NCI-H128 (cell line): ENCODE measurements at regions not wholly inside any gene's neighbourhood (a gene's known extent, or its start where the extent isn't known, plus 50 kb on each side); places are given as distances from the start of the nearest gene placed in this dataset.
"Not testable (repeated sequence)": the region's sequence is repeated elsewhere in the genome, so short reads cannot be mapped to it uniquely, and the experiment has no call there.

Experiments
- DNase-seq: peaks from one replicate; lab custom pipeline; 2025; ENCODE audit not compliant: unreplicated experiment; lab: John Stamatoyannopoulos, UW

DNA sequence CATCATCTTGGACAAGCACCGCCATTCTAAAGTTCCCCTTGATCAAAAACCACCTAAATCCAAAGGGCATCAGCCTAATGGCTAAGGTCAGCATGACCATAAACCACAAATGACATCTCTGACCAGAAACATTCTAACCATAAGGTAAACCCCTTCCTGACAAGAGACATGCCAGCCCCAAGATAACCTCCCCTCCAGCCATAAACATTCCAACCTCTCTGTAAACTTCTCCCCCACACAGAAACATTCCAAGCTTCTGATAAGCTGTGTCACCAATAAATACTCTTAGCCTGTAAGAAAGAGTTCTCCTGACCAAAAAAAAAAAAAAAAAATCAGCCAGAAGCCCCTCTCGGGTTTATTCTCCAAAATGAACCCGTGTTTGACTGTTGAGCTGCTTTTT, 268.2 kb downstream of the RNF152 start:
- DNase-seq, result not testable (repeated sequence)

DNA sequence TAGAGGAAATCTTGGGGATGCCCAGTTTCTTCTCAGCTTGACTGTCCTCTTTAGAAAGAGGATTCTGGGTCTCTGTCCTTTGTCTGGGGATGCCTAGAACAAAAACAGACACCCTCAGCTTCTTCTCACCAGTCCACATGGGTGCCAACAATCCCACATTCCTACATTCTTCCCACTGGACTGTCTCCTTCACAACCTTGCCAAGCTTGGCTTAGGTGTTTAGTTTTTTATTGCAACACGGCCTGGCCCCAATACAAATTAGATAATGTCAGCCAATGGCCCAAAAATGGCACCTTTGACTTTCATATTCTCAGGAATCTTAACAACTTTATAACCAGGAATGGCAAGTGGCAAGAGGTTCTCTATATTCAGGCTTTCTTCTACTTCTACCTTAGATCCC, 273.0 kb downstream of the RNF152 start:
- no peak for DNase-seq

DNA sequence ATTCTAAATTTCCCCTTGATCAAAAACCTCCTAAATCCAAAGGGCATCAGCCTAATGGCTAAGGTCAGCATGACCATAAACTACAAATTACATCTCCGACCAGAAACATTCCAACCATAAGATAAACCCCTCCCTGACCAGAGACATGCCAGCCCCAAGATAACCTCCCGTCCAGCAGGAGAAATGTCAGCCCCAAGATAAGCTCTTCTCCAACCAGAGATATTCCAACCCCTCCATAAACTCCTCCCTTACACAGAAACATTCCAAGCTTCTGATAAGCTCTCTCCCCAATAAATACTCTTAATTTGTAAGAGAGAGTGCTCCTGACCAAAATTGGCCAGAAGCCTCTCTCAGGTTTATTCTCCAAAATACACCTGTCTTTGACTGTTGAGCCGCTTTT, 274.0 kb downstream of the RNF152 start:
- DNase-seq, result no peak

DNA sequence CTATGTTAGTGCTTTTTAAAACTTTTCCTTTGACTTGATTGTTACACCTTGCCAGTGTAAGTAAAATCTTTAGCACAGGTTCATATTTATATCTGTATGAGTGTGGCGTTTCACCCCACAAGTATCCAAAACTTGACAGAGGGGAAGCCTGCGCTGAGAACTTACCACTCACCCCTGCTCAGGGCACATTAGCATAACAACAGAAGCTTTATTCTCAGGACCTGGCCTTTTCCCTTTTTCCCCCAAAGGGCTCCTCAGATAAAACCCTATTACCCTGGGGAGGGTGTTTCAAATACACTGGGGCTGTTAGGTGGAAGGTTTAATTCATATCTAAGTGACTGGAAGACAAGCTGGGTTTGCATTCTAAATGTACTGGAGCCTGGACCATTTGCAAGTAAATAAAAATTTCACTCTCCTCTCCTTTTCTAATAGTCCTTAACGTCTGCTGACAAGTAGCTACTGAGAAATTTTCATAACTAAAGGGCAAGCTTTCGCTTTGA, 276.6 kb downstream of the RNF152 start:
- no peak for DNase-seq

DNA sequence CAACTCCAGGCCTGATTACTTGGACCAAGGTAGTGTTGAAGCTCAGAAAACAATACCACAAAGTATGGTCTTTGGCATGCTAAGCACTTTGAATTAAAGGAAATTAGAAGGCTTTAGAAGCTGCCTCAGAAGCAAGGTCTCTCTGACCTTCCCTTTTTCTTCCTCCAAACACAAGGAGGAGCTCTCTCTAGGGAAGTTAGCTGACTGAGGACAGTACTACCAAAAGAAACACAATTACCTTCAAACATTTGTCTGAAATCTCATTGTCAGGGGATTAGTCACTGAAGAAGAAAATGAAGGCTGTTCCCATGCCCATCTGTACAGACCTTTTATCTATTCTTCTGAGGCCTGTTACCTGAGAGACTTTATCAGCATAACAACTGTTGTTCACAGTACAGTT, 279.3 kb downstream of the CDH20 start:
- DNase-seq, result no peak

DNA sequence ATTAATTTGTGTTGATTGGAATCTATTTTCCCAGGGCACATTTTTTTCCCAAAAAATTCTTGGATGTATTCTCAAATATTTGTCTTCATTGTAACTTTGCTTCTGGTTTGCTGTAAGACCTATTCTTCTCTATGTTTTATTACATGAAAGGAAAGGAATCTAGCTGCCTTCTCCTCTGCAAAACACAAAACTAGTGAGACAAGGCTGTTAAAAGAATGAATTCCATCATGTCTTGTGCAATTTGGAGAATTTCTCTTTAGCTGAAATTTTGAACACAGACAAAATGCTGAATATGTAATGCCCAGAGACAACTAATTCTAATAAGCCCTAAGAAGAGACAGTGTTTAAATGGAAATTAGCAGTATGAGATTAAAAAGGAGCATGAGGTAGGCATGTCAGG, 275.9 kb downstream of the CDH20 start:
- no peak for DNase-seq

DNA sequence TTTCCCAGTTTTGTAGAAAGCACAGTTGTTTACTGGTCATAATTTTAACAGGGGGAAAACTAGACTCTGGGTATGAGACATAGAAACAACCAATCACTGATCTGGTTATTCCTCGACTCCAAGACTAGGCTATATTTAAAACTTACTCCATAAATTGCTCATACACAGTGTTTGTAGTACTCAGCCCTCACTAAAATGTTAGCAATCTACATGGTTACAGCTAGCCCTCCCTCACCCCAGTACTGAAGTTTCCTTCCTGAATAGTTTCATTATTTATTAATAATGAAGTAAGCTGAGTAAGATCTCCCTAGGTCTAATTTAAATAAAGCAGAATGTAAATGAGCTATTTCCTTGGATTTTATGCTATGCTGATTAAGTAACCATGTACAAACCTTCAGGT, 275.1 kb downstream of the CDH20 start:
- no peak for DNase-seq

DNA sequence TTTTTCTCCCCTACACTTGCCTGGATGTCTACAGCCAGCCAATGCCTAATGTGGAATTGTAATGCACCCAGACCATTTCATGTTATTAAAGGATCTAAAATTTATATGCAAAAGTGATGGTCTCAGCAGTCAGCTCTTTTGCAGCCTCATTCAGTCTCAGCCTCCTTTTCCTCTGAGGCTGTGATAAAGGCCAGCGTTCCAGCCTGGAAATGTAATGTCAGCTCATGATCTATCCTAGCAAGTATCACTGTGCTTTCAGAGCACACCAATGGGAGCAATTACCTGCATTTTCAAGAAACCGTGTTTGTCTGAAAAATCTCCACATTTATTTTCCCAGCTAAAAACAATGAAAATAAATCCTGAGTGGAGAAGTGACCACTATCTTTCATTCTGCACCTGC, 274.6 kb downstream of the CDH20 start:
- no peak for DNase-seq

DNA sequence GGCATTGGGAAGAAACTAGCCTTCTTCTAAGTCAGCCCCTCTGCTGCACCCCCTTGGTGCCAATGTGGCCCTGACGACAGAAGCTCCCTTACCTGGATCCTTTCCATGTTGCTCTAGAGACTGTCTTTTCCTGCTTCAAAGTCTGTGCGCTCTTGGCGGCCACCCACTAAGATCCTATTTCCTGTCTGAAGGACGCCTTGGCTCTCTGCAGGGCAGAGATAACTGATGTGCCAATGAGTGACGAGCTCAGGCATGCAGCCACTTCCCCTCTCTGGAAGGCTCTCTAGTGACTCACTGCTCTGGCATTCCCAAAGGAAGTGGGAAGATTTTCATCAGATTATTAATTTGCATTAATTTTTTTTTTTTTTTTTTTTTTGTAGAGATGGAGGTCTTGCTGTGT, 273.5 kb downstream of the CDH20 start:
- no peak for DNase-seq

DNA sequence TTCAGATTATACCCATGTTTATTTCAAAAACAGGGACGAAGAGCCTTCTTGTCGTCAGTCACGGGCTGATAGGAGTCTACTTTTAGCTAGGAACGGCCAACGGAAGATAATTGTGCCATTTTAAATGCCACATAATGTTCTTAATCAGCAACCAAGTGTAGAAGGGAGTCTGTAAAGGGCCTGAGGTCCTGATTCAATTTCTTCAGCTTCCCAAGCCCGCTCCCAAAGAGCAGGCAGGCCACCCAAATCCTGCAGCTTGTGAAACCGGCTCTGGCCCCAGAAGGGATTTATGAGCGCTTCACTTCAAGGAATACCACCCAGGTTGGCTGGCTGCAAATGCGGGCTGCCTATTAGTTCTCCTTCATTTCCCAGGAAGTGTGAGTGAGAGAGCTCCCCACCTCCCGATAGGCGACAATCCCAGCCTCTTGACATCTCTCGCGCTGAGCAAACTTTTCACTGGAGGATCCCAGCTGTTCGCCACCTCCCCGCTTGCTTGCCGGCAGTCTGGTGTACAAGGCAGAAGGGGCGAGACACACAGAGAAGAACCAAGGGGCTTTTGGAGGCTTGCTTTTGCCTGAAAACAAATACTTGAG, 272.9 kb downstream of the CDH20 start:
- no peak for DNase-seq

DNA sequence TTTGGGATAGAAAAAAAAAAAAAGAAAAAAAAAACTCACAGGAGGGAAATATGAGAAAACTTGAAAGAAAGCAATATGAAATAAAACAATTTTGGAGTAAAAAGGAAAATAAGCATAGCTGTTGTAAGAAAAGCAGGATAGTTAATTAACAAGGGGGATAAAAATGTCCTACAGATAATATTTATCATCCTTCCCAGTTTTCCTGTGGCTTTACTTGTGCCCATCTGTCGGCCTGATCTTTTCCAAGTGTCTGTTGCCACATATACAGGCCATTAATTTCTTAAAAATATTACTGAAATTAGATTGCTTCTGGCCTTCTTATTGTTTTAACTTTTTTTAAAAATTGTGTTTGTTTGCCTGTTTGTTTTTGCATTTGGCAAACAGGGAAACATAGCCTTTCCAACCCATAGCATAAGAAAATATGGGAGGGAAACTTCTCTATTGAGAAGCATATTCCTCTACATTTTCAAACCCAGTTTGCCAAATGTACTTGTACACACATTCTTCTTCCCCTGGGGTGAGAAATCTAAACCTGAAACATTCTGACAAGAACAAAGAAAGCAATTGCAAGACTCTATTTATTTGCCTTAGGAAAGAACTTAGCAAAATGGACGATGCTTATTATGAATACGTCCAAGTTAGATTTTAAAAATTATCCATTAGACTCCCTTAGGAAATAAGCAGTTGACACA, 272.3 kb downstream of the CDH20 start:
- DNase-seq, result no peak
